Smooth muscle cell (in vitro differentiated cells): ENCODE measurements at regions not wholly inside any gene's neighbourhood (a gene's known extent, or its start where the extent isn't known, plus 50 kb on each side); places are given as distances from the start of the nearest gene placed in this dataset.
"Not testable (repeated sequence)": the region's sequence is repeated elsewhere in the genome, so short reads cannot be mapped to it uniquely, and the experiment has no call there.

Source experiments
- DNase-seq: peaks from one replicate; lab custom pipeline; 2025; ENCODE audit not compliant: unreplicated experiment; lab: John Stamatoyannopoulos, UW
- H2AFZ ChIP-seq: fragments of 200-600 bp; sonication (generic); 2 replicates; pipeline ENCODE4 v1.6.0; 2016; ENCODE audit warnings: antibody characterized with exemption, low read depth, mild to moderate bottlenecking
- H3F3A ChIP-seq: fragments of 200-600 bp; sonication (generic); 2 replicates; pipeline ENCODE4 v1.6.0; 2017; ENCODE audit warnings: antibody characterized with exemption, low read depth
- H3K27ac ChIP-seq: fragments of 200-600 bp; sonication (generic); 2 replicates; pipeline ENCODE4 v1.5.1; 2016; ENCODE audit warnings: low read depth, mild to moderate bottlenecking
- H3K27me3 ChIP-seq: fragments of 200-600 bp; sonication (generic); 2 replicates; pipeline ENCODE4 v1.6.1; 2016; ENCODE audit warnings: low read depth, mild to moderate bottlenecking
- H3K36me3 ChIP-seq: fragments of 200-600 bp; sonication (generic); 2 replicates; pipeline ENCODE4 v1.5.1; 2016; ENCODE audit warnings: low read depth
- H3K4me1 ChIP-seq: fragments of 200-600 bp; sonication (generic); 2 replicates; pipeline ENCODE4 v1.5.1; 2016; ENCODE audit warnings: low read depth
- H3K4me2 ChIP-seq: fragments of 200-600 bp; sonication (generic); 2 replicates; pipeline ENCODE4 v1.6.0; 2016; ENCODE audit warnings: mild to moderate bottlenecking
- H3K4me3 ChIP-seq: fragments of 200-600 bp; sonication (generic); 2 replicates; pipeline ENCODE4 v1.5.1; 2016; ENCODE audit warnings: mild to moderate bottlenecking
- H3K79me2 ChIP-seq: fragments of 200-600 bp; sonication (generic); 2 replicates; pipeline ENCODE4 v1.6.0; 2016; ENCODE audit warnings: low read depth, mild to moderate bottlenecking
- H3K9ac ChIP-seq: fragments of 200-600 bp; sonication (generic); 2 replicates; pipeline ENCODE4 v1.6.0; 2016; ENCODE audit warnings: low read depth
- H3K9me3 ChIP-seq: fragments of 200-600 bp; sonication (generic); replicated peaks from 2 replicates; pipeline ENCODE4 v1.5.1; 2016; ENCODE audit warnings: low read depth
- H4K20me1 ChIP-seq: fragments of 200-600 bp; sonication (generic); 2 replicates; pipeline ENCODE4 v1.6.0; 2016; ENCODE audit warnings: low read depth
- CTCF ChIP-seq: fragments of 200-600 bp; sonication (generic); IDR thresholded peaks from 2 replicates; pipeline ENCODE4 v1.5.1; 2017; ENCODE audit warnings: borderline replicate concordance, mild to moderate bottlenecking, antibody characterized with exemption; ENCODE audit not compliant: insufficient read depth, poor library complexity, severe bottlenecking
- WGBS: methylation state at CpG from one replicate; pipeline ENCODE4 v1.1.7; 2016; ENCODE audit warnings: low lambda C conversion rate; 5-methylcytosine and 5-hydroxymethylcytosine counted together

GRCh38 chr16:55993088-55993487, 117.9 kb upstream of the CES5A start:
- WGBS: 97% methylated on average over 3 of the region's 3 CpGs
- Histone ChIP-seq H3K27me3 (no peaks in the 10 kb centered on the region), H4K20me1 (no peaks in the 10 kb centered on the region), H3K4me1 (no peaks in the 10 kb centered on the region), H3K79me2 (no peaks in the 10 kb centered on the region), H3K36me3 (no peaks in the 10 kb centered on the region), H2AFZ (no peak overlapping the region), H3F3A (no peaks in the 10 kb centered on the region), H3K4me3 (no peak overlapping the region), H3K27ac (no peak overlapping the region), H3K4me2 (no peak overlapping the region), H3K9me3 (no peaks in the 10 kb centered on the region), H3K9ac (no peak overlapping the region)
- DNase-seq: no peak
- no peak for TF ChIP-seq CTCF

GRCh38 chr16:55992551-55992950, 117.4 kb upstream of the CES5A start:
- no peaks in the 10 kb centered on the region for H3K4me1 ChIP-seq
- no peak overlapping the region for H3K4me2 ChIP-seq
- no peaks in the 10 kb centered on the region for H3K36me3 ChIP-seq
- no peak overlapping the region for H3K9ac ChIP-seq
- H3F3A ChIP-seq: no peaks in the 10 kb centered on the region
- no peaks in the 10 kb centered on the region for H3K9me3 ChIP-seq
- no peak overlapping the region for H3K4me3 ChIP-seq
- no peak for TF ChIP-seq CTCF
- no peak for DNase-seq
- H3K27me3 ChIP-seq: no peaks in the 10 kb centered on the region
- H2AFZ ChIP-seq: no peak overlapping the region
- no peak overlapping the region for H3K27ac ChIP-seq
- 39% methylated on average over 1 of the region's 1 CpG for WGBS
- H3K79me2 ChIP-seq: no peaks in the 10 kb centered on the region
- no peaks in the 10 kb centered on the region for H4K20me1 ChIP-seq

GRCh38 chr16:55991843-55992242, 116.7 kb upstream of the CES5A start:
- no peaks in the 10 kb centered on the region for H3K4me1 ChIP-seq
- no peak overlapping the region for H3K4me3 ChIP-seq
- no peaks in the 10 kb centered on the region for H3K79me2 ChIP-seq
- no peak overlapping the region for H2AFZ ChIP-seq
- no peaks in the 10 kb centered on the region for H3K27me3 ChIP-seq
- no peak overlapping the region for H3K9ac ChIP-seq
- H4K20me1 ChIP-seq: no peaks in the 10 kb centered on the region
- TF ChIP-seq CTCF: no peak
- DNase-seq: no peak
- 73% methylated on average over 2 of the region's 2 CpGs for WGBS
- no peaks in the 10 kb centered on the region for H3F3A ChIP-seq
- H3K4me2 ChIP-seq: no peak overlapping the region
- H3K36me3 ChIP-seq: no peaks in the 10 kb centered on the region
- H3K27ac ChIP-seq: no peak overlapping the region
- H3K9me3 ChIP-seq: no peaks in the 10 kb centered on the region

GRCh38 chr16:55989569-55989907, 114.4 kb upstream of the CES5A start:
- H3K9ac ChIP-seq: no peak overlapping the region
- 96% methylated on average over 18 of the region's 18 CpGs for WGBS
- H2AFZ ChIP-seq: no peak overlapping the region
- no peaks in the 10 kb centered on the region for H3K79me2 ChIP-seq
- no peaks in the 10 kb centered on the region for H3K9me3 ChIP-seq
- no peaks in the 10 kb centered on the region for H4K20me1 ChIP-seq
- H3F3A ChIP-seq: no peaks in the 10 kb centered on the region
- no peaks in the 10 kb centered on the region for H3K27me3 ChIP-seq
- no peak overlapping the region for H3K27ac ChIP-seq
- H3K4me1 ChIP-seq: no peaks in the 10 kb centered on the region
- no peaks in the 10 kb centered on the region for H3K36me3 ChIP-seq
- H3K4me2 ChIP-seq: no peak overlapping the region
- H3K4me3 ChIP-seq: no peak overlapping the region
- no peak for TF ChIP-seq CTCF
- DNase-seq: no peak

- not testable (repeated sequence) for H3K27me3 ChIP-seq, DNase-seq, H4K20me1 ChIP-seq, H3K4me1 ChIP-seq, H3K9ac ChIP-seq, H3K4me2 ChIP-seq, H3F3A ChIP-seq, H3K36me3 ChIP-seq, H3K79me2 ChIP-seq, H2AFZ ChIP-seq, H3K9me3 ChIP-seq, H3K27ac ChIP-seq, H3K4me3 ChIP-seq
- 97% methylated on average over 45 of the region's 48 CpGs for WGBS
These were observed 113.8 kb upstream of the CES5A start for GRCh38 chr16:55988850-55989568.
